Transverse colon (tissue), 4 donors: ENCODE measurements at regions not wholly inside any gene's neighbourhood (a gene's known extent, or its start where the extent isn't known, plus 50 kb on each side); places are given as distances from the start of the nearest gene placed in this dataset.

ENCODE experiments used
- DNase-seq: peaks from one replicate; pipeline ENCODE4 v3.0.0-alpha.2; 2019
- H3K27ac ChIP-seq, 4 donors: fragments of 200-600 bp; sonication (generic); 2 replicates each; pipeline ENCODE4 v1.5.1; 2016 to 2018; ENCODE audit warnings: inconsistent platforms in 4 of 4
- H3K27me3 ChIP-seq: fragments of 200-600 bp; sonication (generic); 2 replicates; pipeline ENCODE4 v1.5.1; 2017; ENCODE audit warnings: inconsistent platforms
- H3K36me3 ChIP-seq, 4 donors: fragments of 200-600 bp; sonication (generic); 2 replicates each; pipeline ENCODE4 v1.5.1; 2017 to 2019; ENCODE audit warnings: inconsistent platforms in 4 of 4
- H3K4me1 ChIP-seq, 4 donors: fragments of 200-600 bp; sonication (generic); 2 replicates each; pipeline ENCODE4 v1.5.1; 2017 to 2020; ENCODE audit warnings: inconsistent platforms in 4 of 4
- H3K4me3 ChIP-seq, 4 donors: fragments of 200-600 bp; sonication (generic); 1 replicate in 1 of 4; 2 replicates in 3 of 4; pipeline versions ENCODE4 v1.5.1 to v1.6.1; 2017 to 2019; ENCODE audit warnings: inconsistent platforms in 4 of 4
- H3K9me3 ChIP-seq, 2 donors: fragments of 200-600 bp; sonication (generic); 2 replicates each; pipeline ENCODE4 v1.5.1; 2017 to 2019; ENCODE audit warnings: inconsistent platforms in 2 of 2
- EP300 ChIP-seq: sonication (generic); formaldehyde crosslinking; IDR thresholded peaks from one replicate; pipeline ENCODE4 v1.6.1; 2017; ENCODE audit warnings: antibody characterized with exemption, low read depth
- POLR2A ChIP-seq: fragments of 450-650 bp; IDR thresholded peaks from one replicate; pipeline ENCODE4 v1.6.1; 2016; ENCODE audit warnings: antibody characterized with exemption, mild to moderate bottlenecking, moderate library complexity
- POLR2AphosphoS5 ChIP-seq, 3 donors: sonication (generic); formaldehyde crosslinking; IDR thresholded peaks; one replicate each; pipeline ENCODE4 v1.6.1; 2016; ENCODE audit warnings: antibody characterized with exemption in 3 of 3
- WGBS, 2 donors: methylation state at CpG; one replicate each; pipeline ENCODE4 v1.1.5; 2018; ENCODE audit warnings: low coverage in 1 of 2; 5-methylcytosine and 5-hydroxymethylcytosine counted together
- in situ Hi-C, 4 donors: fragments of 200-750 bp; cut with MboI; loops; one replicate each; pipeline versions ENCODE4 v1.15.0 to v1.15.1; 2017; ENCODE audit warnings: low sequenced_read_pairs in 3 of 4, low pct_ligation_motif_present in 1 of 4, low pct_unique_long_range_greater_than_20kb in 1 of 4
- intact Hi-C: fragments of 100-400 bp; cut with DNase I; formaldehyde crosslinking; loops from one replicate; pipeline ENCODE4 v1.15.1; 2023; ENCODE audit warnings: low total_unique reads
- TF ChIP-seq, protein P1 (sequence below), 5 experiments: fragments of 200-600 bp in 3 of 5; fragments of 450-650 bp in 2 of 5; sonication (generic) in 3 of 5; IDR thresholded peaks; 1 replicate in 2 of 5; 2 replicates in 3 of 5; pipeline ENCODE4 v1.5.1; 2016 to 2017; ENCODE audit warnings: antibody characterized with exemption in 5 of 5, inconsistent platforms in 3 of 5, mild to moderate bottlenecking in 2 of 5, moderate library complexity in 1 of 5

DNA sequence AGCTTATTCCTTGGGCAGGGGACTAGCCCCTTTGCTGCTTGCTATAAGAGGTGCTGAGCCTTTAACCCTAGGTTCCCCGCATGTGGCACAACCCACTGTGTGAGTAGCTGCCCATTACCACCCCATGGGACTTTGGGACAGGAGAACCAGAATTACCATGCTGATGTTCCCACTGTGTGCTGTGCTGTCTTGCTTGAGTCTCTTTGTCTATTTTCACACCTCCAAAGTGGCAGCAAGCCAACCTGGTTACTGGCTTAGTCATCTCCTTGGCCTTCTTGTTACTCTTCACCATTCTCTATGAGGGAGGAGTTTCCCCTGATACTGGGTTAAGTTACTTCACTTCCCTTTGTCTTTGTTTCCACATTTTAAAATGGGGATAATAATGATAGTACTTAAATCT is 73.4 kb upstream of the ETV6 start:
- Histone ChIP-seq H3K4me1 (peaks cover 0 to 13% (median 7%) of the 10 kb centered on the region in 4 donors), H3K27ac (no peak overlapping the region), H3K27me3 (no peaks in the 10 kb centered on the region), H3K36me3 (no peaks in the 10 kb centered on the region), H3K9me3 (peaks cover 0 to 5% of the 10 kb centered on the region in 2 donors), H3K4me3 (no peak overlapping the region)
- intact Hi-C loops, result no loop called here
- DNase-seq, result no peak
- WGBS, 2 donors, result 100% methylated on average over 1 of the region's 1 CpG; no CpG with 5 or more reads in 1 of the 2 donors
- TF ChIP-seq POLR2AphosphoS5 (IDR thresholded peaks at IDR 0.05) (no peak), EP300 (no peak), POLR2A (no peak)
- TF ChIP-seq, protein P1, sequence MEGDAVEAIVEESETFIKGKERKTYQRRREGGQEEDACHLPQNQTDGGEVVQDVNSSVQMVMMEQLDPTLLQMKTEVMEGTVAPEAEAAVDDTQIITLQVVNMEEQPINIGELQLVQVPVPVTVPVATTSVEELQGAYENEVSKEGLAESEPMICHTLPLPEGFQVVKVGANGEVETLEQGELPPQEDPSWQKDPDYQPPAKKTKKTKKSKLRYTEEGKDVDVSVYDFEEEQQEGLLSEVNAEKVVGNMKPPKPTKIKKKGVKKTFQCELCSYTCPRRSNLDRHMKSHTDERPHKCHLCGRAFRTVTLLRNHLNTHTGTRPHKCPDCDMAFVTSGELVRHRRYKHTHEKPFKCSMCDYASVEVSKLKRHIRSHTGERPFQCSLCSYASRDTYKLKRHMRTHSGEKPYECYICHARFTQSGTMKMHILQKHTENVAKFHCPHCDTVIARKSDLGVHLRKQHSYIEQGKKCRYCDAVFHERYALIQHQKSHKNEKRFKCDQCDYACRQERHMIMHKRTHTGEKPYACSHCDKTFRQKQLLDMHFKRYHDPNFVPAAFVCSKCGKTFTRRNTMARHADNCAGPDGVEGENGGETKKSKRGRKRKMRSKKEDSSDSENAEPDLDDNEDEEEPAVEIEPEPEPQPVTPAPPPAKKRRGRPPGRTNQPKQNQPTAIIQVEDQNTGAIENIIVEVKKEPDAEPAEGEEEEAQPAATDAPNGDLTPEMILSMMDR (IDR thresholded peaks at IDR 0.05), result no peak
- in situ Hi-C loops, result loop anchor here in 2 of 4 donors (25.0 kb wide), 1 partner anchor 761 kb away; no protein-coding TSS in a partner anchor

GRCh38 chr12:11577658-11578260 is 71.7 kb upstream of the ETV6 start:
- in situ Hi-C loops, result loop anchor here in 2 of 4 donors (25.0 kb wide), 1 partner anchor 760 kb away; no protein-coding TSS in a partner anchor
- no peak for DNase-seq
- Histone ChIP-seq H3K4me1 (peaks cover 0 to 16% (median 7%) of the 10 kb centered on the region in 4 donors), H3K27ac (no peak overlapping the region), H3K9me3 (peaks cover 0 to 5% of the 10 kb centered on the region in 2 donors), H3K27me3 (no peaks in the 10 kb centered on the region), H3K4me3 (no peak overlapping the region), H3K36me3 (no peaks in the 10 kb centered on the region)
- 57 to 68% methylated on average over 2 to 4 of the region's 4 CpGs for WGBS, 2 donors
- intact Hi-C loops, result no loop called here
- TF ChIP-seq POLR2A (no peak), POLR2AphosphoS5 (IDR thresholded peaks at IDR 0.05) (no peak), EP300 (no peak)
- TF ChIP-seq, protein P1 (IDR thresholded peaks at IDR 0.05), result no peak

DNA sequence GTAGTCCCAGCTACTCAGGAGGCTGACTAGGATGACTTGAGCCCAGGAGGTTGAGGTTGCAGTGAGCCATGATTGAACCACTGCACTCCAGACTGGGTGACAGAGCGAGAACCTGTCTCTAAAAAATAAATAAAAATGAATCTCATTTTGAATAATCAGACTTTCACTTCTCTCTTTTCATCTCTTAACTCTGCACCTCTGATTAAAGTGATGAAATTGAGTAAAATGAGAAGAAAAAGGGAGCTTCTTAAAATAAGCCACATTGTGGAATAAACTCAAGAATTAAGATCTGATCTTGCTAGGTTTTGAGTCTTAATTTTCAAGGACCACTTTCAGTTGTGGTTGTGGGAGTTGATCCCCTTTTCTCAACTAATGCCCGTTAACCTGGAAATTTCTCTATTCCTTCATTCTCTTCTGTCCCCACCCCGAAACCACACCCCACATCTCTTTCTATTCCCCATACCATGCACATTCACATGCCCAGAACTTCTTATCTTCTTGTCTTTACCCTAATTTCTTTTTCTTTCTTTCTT is 70.9 kb upstream of the ETV6 start:
- 66 to 82% methylated on average over 3 of the region's 3 CpGs for WGBS, 2 donors
- peaks cover 0 to 16% (median 7%) of the 10 kb centered on the region in 4 donors for H3K4me1 ChIP-seq

More for the DNA sequence above, 70.9 kb upstream of the ETV6 start:
- Histone ChIP-seq H3K9me3 (peaks cover 0 to 5% of the 10 kb centered on the region in 2 donors), H3K27me3 (no peaks in the 10 kb centered on the region), H3K27ac (no peak overlapping the region), H3K4me3 (no peak overlapping the region), H3K36me3 (no peaks in the 10 kb centered on the region)
- in situ Hi-C loops, result loop anchor here in 2 of 4 donors (25.0 kb wide), 1 partner anchor 759 kb away; no protein-coding TSS in a partner anchor
- intact Hi-C loops, result no loop called here
- TF ChIP-seq POLR2AphosphoS5 (IDR thresholded peaks at IDR 0.05), result no peak
- TF ChIP-seq, protein P1 (IDR thresholded peaks at IDR 0.05), result no peak
- no peak for TF ChIP-seq POLR2A
- TF ChIP-seq EP300, result no peak
- no peak for DNase-seq
